Lower leg skin (tissue), 4 donors: ENCODE measurements at regions not wholly inside any gene's neighbourhood (a gene's known extent, or its start where the extent isn't known, plus 50 kb on each side); places are given as distances from the start of the nearest gene placed in this dataset.
"Not testable (repeated sequence)": the region's sequence is repeated elsewhere in the genome, so short reads cannot be mapped to it uniquely, and the experiment has no call there.

Source experiments
- DNase-seq, 2 donors: peaks; one replicate each; pipeline ENCODE4 v3.0.0-alpha.2; 2019; ENCODE audit warnings: low spot score in 2 of 2
- H3K4me3 ChIP-seq: fragments of 200-600 bp; sonication (generic); 2 replicates; pipeline ENCODE4 v1.5.1; 2017; ENCODE audit warnings: mild to moderate bottlenecking, low read depth; ENCODE audit not compliant: poor library complexity, severe bottlenecking
- CTCF ChIP-seq, 3 donors: fragments of 450-650 bp; IDR thresholded peaks; one replicate each; pipeline ENCODE4 v1.5.1; 2016; ENCODE audit warnings: antibody characterized with exemption in 3 of 3, mild to moderate bottlenecking in 3 of 3, moderate library complexity in 2 of 3
- POLR2A ChIP-seq, 2 donors: fragments of 450-650 bp; IDR thresholded peaks; one replicate each; pipeline ENCODE4 v1.6.1; 2016 to 2017; ENCODE audit warnings: antibody characterized with exemption in 2 of 2, mild to moderate bottlenecking in 1 of 2, moderate library complexity in 1 of 2
- WGBS, 2 donors: methylation state at CpG; one replicate each; pipeline ENCODE4 v1.1.5; 2018; 5-methylcytosine and 5-hydroxymethylcytosine counted together
- intact Hi-C: fragments of 100-400 bp; cut with DNase I; formaldehyde crosslinking; loops from one replicate; pipeline ENCODE4 v1.15.0; 2023; ENCODE audit warnings: low total_unique reads

- 49 to 58% methylated on average over 10 of the region's 10 CpGs for WGBS, 2 donors
- intact Hi-C loops: no loop called here
Measured at GRCh38 chr16:17965133-17965900, 371.2 kb downstream of the NPIPA8 start.

GRCh38 chr16:17964196-17964595 is 372.3 kb downstream of the NPIPA8 start:
- WGBS, 2 donors: 42 to 46% methylated on average over 3 of the region's 3 CpGs
- TF ChIP-seq POLR2A (IDR thresholded peaks at IDR 0.05): no peak
- no peak overlapping the region for H3K4me3 ChIP-seq
- no peak for DNase-seq
- intact Hi-C loops: no loop called here

More at GRCh38 chr16:17965133-17965900, 371.2 kb downstream of the NPIPA8 start:
- DNase-seq: no peak
- no peak for TF ChIP-seq POLR2A (IDR thresholded peaks at IDR 0.05)
- no peak overlapping the region for H3K4me3 ChIP-seq

- TF ChIP-seq CTCF (IDR thresholded peaks at IDR 0.05) (no peak), POLR2A (IDR thresholded peaks at IDR 0.05) (no peak)
- intact Hi-C loops: no loop called here
- no peak overlapping the region for H3K4me3 ChIP-seq
- WGBS, 2 donors: 72 to 73% methylated on average over 12 of the region's 12 CpGs
- no peak for DNase-seq
Measured at GRCh38 chr16:17963185-17963836, 373.2 kb downstream of the NPIPA8 start.

- no peak for DNase-seq
- 38 to 56% methylated on average over 3 of the region's 3 CpGs for WGBS, 2 donors
- no peak for TF ChIP-seq CTCF (IDR thresholded peaks at IDR 0.05)
- TF ChIP-seq POLR2A (IDR thresholded peaks at IDR 0.05): no peak
- H3K4me3 ChIP-seq: no peak overlapping the region
- intact Hi-C loops: no loop called here
Measured at GRCh38 chr16:17962726-17963125, 373.8 kb downstream of the NPIPA8 start.

GRCh38 chr16:17961822-17962221 is 374.7 kb downstream of the NPIPA8 start:
- H3K4me3 ChIP-seq, intact Hi-C loops, DNase-seq: not testable (repeated sequence)
- WGBS, 2 donors: 84 to 85% methylated on average over 8 of the region's 8 CpGs

- H3K4me3 ChIP-seq: no peak overlapping the region
- 13 to 18% methylated on average over 4 of the region's 4 CpGs for WGBS, 2 donors
- peak in 1 of 2 donors; percentile 21 for DNase-seq
- TF ChIP-seq CTCF (IDR thresholded peaks at IDR 0.05) (no peak), POLR2A (IDR thresholded peaks at IDR 0.05) (no peak)
- intact Hi-C loops: no loop called here
Measured at GRCh38 chr16:17951378-17951777, 385.2 kb downstream of the NPIPA8 start.

- WGBS, 2 donors: 61 to 68% methylated on average over 4 of the region's 4 CpGs
- H3K4me3 ChIP-seq: no peak overlapping the region
- intact Hi-C loops: no loop called here
- DNase-seq: no peak
- TF ChIP-seq POLR2A (IDR thresholded peaks at IDR 0.05): no peak
- no peak for TF ChIP-seq CTCF (IDR thresholded peaks at IDR 0.05)
Measured at GRCh38 chr16:17949982-17950250, 386.6 kb downstream of the NPIPA8 start.
